Keratinocyte (primary cell): ENCODE measurements at regions not wholly inside any gene's neighbourhood (a gene's known extent, or its start where the extent isn't known, plus 50 kb on each side); places are given as distances from the start of the nearest gene placed in this dataset.

ENCODE experiments used
- CTCF ChIP-seq, 3 experiments: IDR thresholded peaks in 1 of 3; conservative IDR thresholded peaks in 1 of 3; optimal IDR thresholded peaks in 1 of 3; 2 replicates in 2 of 3; 3 replicates in 1 of 3; pipeline versions ENCODE3 to v1.5.1; 2011; ENCODE audit warnings: low read length in 3 of 3, mild to moderate bottlenecking in 3 of 3, moderate library complexity in 2 of 3, control low read depth in 1 of 3, inconsistent platforms in 1 of 3; ENCODE audit not compliant: insufficient read depth in 2 of 3; ENCODE audit errors: extremely low read depth in 1 of 3
- EZH2 ChIP-seq: IDR thresholded peaks from one replicate; pipeline ENCODE4 v1.6.1; 2012; ENCODE audit warnings: inconsistent platforms, mild to moderate bottlenecking, low read length, moderate library complexity

DNA sequence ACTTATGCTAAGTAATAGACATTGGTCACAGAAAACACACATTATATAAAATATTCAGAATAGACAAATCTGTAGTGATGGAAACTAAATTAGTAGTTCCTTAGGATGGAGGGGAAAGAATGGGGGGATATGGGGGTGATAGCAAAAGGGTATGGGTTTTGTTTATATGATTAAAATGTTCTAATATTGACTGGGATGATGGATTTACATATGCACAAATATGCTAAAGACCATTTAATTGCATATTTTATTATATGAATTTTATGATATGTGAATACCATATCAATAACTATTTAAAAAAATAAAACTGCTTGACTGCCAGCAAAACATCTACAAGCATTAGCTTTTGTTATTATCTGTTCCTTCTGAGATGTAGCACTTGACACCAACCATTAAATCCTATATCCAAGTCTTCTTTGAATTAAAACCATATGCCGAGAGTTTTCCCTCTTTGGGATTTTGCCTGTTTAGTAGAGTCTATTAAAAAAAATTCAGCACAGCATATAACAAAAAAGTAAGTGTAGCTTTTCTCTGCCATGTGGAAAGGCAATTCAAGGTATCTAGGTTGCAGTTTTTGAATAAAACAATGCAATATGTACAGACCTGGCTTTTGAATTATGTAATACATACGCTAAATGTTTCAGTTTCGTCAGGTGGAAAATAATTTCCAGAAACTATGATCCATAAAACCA, 2584.1 kb upstream of the PCDH20 start:
- TF ChIP-seq CTCF (optimal IDR thresholded peaks at IDR 0.05 in 1 of 3, IDR thresholded peaks at IDR 0.05 in 1 of 3, conservative IDR thresholded peaks at IDR 0.05 in 1 of 3; ENCODE audit: extremely low read depth in 1 of 3, insufficient read depth in 2 of 3, low read length in 3 of 3) = no peak
- TF ChIP-seq EZH2 = no peak
